ENCODE measurements at regions not wholly inside any gene's neighbourhood (a gene's known extent, or its start where the extent isn't known, plus 50 kb on each side); places are given as distances from the start of the nearest gene placed in this dataset.

- H3K4me3 ChIP-seq (ENCODE audit: low read depth, low read length): no peak overlapping the region
- no peak for TF ChIP-seq CTCF (IDR thresholded peaks at IDR 0.05; ENCODE audit: insufficient read depth, low read depth, low read length)
- CTCF ChIA-PET: no interaction called here
- peaks cover 3% of the 10 kb centered on the region; the same call in 1 of the 2 replicates for H3K36me3 ChIP-seq (ENCODE audit: control insufficient read depth, insufficient read depth, low read length)
- no peak for DNase-seq (ENCODE audit: low read depth)
- POLR2A ChIA-PET: no interaction called here
- H3K27me3 ChIP-seq (ENCODE audit: control insufficient read depth, insufficient read depth, low read length): no peaks in the 10 kb centered on the region
Observed at GRCh38 chr14:71534506-71534905, 397.7 kb upstream of the RGS6 start.

DNA sequence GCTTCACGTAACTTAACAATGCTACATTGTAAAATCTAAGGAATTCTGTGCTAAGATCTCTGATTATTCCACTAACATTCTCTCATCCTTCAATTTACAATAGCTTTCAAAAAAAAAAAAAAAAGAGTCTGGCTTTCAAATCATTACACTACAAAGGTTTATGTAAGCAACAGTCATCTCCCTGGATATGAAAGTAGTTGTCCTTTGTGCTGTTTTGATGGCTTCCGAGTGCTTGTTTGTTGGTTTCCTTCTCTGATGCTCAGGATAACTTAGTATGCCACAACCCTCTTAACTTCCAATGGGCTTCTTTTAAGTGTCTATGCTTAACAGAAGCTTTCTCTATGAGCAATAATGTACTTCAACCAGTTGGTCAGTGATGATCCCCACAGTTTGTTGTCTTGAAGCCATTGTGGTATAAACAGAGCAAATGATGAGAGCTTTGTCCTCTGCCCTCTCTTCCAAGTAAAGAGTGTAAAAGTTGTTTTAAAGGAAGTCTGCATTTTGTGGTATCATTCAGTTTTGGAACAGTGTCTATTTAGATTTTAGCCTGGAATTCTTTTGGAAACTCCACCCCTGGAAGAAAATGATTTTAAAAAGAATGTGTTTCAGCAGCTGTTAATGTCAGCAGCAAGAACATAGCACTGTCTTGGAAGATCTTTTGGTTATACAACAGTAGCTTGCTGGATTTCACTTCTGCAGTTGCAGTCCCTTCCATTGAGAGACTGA is 396.1 kb upstream of the RGS6 start:
- ChIA-PET CTCF (interaction anchor here (1.0 to 1.3 kb wide), 2 partner anchors 24 to 38 kb away, joined by 3 read pairs; no protein-coding TSS in a partner anchor), POLR2A (no interaction called here)
- no peaks in the 10 kb centered on the region for H3K36me3 ChIP-seq (ENCODE audit: control insufficient read depth, insufficient read depth, low read length)
- no peak overlapping the region for H3K4me3 ChIP-seq (ENCODE audit: low read depth, low read length)
- no peaks in the 10 kb centered on the region for H3K27me3 ChIP-seq (ENCODE audit: control insufficient read depth, insufficient read depth, low read length)
- no peak for DNase-seq (ENCODE audit: low read depth)
- no peak for TF ChIP-seq CTCF (IDR thresholded peaks at IDR 0.05; ENCODE audit: insufficient read depth, low read depth, low read length)

DNA sequence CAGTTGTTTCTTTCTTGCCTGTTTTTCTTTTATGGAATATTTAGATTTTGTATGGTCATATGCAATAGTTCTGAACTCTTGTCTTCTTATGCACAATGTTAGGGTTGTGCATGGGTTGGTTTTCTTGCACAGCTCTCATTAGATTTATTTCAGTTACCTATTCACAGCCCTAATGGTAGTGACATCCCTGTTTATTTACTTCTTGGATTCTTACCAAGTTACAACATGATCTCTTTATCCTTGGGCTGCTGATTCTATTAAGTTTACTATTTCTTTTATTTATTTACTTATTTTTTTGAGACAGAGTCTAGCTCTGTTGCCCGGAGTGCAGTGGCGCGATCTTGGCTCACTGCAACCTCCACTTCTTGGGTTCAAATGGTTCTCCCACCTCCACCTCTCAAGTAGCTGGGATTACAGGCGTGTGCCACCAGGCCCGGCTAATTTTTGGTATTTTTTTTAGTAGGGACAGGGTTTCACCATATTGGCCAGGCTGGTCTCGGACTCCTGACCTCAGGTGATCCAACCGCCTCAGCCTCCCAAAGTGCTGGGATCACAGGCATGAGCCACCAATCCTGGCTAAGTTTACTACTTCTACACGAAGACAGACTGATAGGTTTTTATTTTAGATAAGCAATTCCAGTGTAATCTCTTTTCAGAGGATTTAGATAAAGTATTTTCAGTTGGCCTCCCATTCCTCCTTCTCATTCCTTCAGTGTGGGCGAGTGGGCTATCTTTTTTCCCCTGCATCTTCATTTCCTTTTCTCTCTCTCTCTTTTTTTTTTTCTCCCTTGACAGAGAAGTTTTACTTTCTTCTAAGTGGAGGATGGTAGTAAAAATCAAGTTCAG is 395.1 kb upstream of the RGS6 start:
- Histone ChIP-seq H3K36me3 (ENCODE audit: control insufficient read depth, insufficient read depth, low read length) (no peaks in the 10 kb centered on the region), H3K27me3 (ENCODE audit: control insufficient read depth, insufficient read depth, low read length) (no peaks in the 10 kb centered on the region), H3K4me3 (ENCODE audit: low read depth, low read length) (no peak overlapping the region)
- ChIA-PET POLR2A (interaction anchor here (0.7 kb wide), 1 partner anchor 331 kb away, joined by 10 read pairs; no protein-coding TSS in a partner anchor), CTCF (interaction anchor here (1.4 kb wide), 1 partner anchor 11 kb away, joined by 3 read pairs; no protein-coding TSS in a partner anchor)
- TF ChIP-seq CTCF (IDR thresholded peaks at IDR 0.05; ENCODE audit: insufficient read depth, low read depth, low read length): no peak
- no peak for DNase-seq (ENCODE audit: low read depth)

DNA sequence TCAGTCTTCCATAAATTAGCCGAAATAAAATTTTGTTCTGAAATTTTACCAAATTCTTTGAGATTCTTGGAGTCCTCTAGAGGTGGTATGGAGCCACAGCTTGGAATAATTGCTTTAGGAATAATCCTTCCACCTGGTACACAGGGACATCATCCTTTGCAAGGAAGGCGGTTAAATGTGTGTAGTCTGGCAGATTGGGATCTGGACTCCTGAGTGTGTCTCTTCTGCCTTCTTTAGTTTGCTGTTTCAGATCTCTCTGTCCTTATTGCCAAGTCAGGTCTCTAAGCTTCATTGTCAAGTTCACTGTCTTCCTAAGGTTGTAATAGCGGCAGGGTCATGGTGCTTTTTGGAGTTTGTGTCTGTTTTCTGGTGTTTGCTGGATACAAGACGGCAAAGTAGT is 393.9 kb upstream of the RGS6 start:
- H3K4me3 ChIP-seq (ENCODE audit: low read depth, low read length): no peak overlapping the region
- no peak for DNase-seq (ENCODE audit: low read depth)
- ChIA-PET POLR2A (no interaction called here), CTCF (interaction anchor here (1.0 to 1.5 kb wide), 4 partner anchors 10 to 90 kb away, joined by 3 to 5 read pairs (median 3); no protein-coding TSS in a partner anchor)
- no peak for TF ChIP-seq CTCF (IDR thresholded peaks at IDR 0.05; ENCODE audit: insufficient read depth, low read depth, low read length)
- no peaks in the 10 kb centered on the region for H3K36me3 ChIP-seq (ENCODE audit: control insufficient read depth, insufficient read depth, low read length)
- no peaks in the 10 kb centered on the region for H3K27me3 ChIP-seq (ENCODE audit: control insufficient read depth, insufficient read depth, low read length)

Measured in BJ (cell line).